SJSA1 (cell line): ENCODE measurements at regions not wholly inside any gene's neighbourhood (a gene's known extent, or its start where the extent isn't known, plus 50 kb on each side); places are given as distances from the start of the nearest gene placed in this dataset.

Experiments
- DNase-seq, 2 experiments: peaks; one replicate each; pipeline ENCODE4 v3.0.0-alpha.2; 2015 to 2020; ENCODE audit warnings: low spot score in 2 of 2, low read depth in 1 of 2
- H3K27ac ChIP-seq: fragments of 250-450 bp; sonication (Bioruptor Pico); 2 replicates; pipeline ENCODE4 v1.5.1; 2020; ENCODE audit warnings: mild to moderate bottlenecking, moderate library complexity
- H3K27me3 ChIP-seq: fragments of 250-450 bp; sonication (Bioruptor Pico); replicated peaks from 2 replicates; pipeline ENCODE4 v1.5.1; 2020; ENCODE audit warnings: mild to moderate bottlenecking, moderate library complexity
- H3K36me3 ChIP-seq: fragments of 250-450 bp; sonication (Bioruptor Pico); 2 replicates; pipeline ENCODE4 v1.5.1; 2020; ENCODE audit warnings: mild to moderate bottlenecking
- H3K4me1 ChIP-seq: fragments of 250-450 bp; sonication (Bioruptor Pico); replicated peaks from 2 replicates; pipeline ENCODE4 v1.6.1; 2021; ENCODE audit warnings: mild to moderate bottlenecking
- H3K4me3 ChIP-seq: fragments of 250-450 bp; sonication (Bioruptor Pico); 2 replicates; pipeline ENCODE4 v1.5.1; 2020; ENCODE audit warnings: mild to moderate bottlenecking
- H3K9me3 ChIP-seq: fragments of 250-450 bp; sonication (Bioruptor Pico); replicated peaks from 2 replicates; pipeline ENCODE4 v1.5.1; 2020; ENCODE audit warnings: mild to moderate bottlenecking

GRCh38 chr9:30677221-30677620 is 1707.2 kb upstream of the ACO1 start:
- no peaks in the 10 kb centered on the region for H3K4me1 ChIP-seq
- DNase-seq, result no peak
- H3K27me3 ChIP-seq, result no peaks in the 10 kb centered on the region
- H3K27ac ChIP-seq, result no peak overlapping the region
- H3K4me3 ChIP-seq, result no peak overlapping the region
- no peaks in the 10 kb centered on the region for H3K36me3 ChIP-seq
- no peaks in the 10 kb centered on the region for H3K9me3 ChIP-seq

- no peaks in the 10 kb centered on the region for H3K9me3 ChIP-seq
- H3K27me3 ChIP-seq, result no peaks in the 10 kb centered on the region
- H3K27ac ChIP-seq, result no peak overlapping the region
- no peaks in the 10 kb centered on the region for H3K4me1 ChIP-seq
- H3K36me3 ChIP-seq, result no peaks in the 10 kb centered on the region
- no peak overlapping the region for H3K4me3 ChIP-seq
- no peak for DNase-seq
Observed at GRCh38 chr9:30688801-30689200, 1695.6 kb upstream of the ACO1 start.

- Histone ChIP-seq H3K27me3 (no peaks in the 10 kb centered on the region), H3K4me1 (no peaks in the 10 kb centered on the region), H3K4me3 (no peak overlapping the region), H3K27ac (no peak overlapping the region), H3K36me3 (no peaks in the 10 kb centered on the region), H3K9me3 (no peaks in the 10 kb centered on the region)
- no peak for DNase-seq
Observed at GRCh38 chr9:30697958-30698357, 1686.5 kb upstream of the ACO1 start.

- H3K4me1 ChIP-seq, result no peaks in the 10 kb centered on the region
- H3K4me3 ChIP-seq, result no peak overlapping the region
Observed at GRCh38 chr9:30711591-30711990, 1672.9 kb upstream of the ACO1 start.

GRCh38 chr9:30713243-30713642 is 1671.2 kb upstream of the ACO1 start:
- no peaks in the 10 kb centered on the region for H3K9me3 ChIP-seq
- H3K36me3 ChIP-seq, result no peaks in the 10 kb centered on the region
- H3K4me1 ChIP-seq, result no peaks in the 10 kb centered on the region
- H3K27me3 ChIP-seq, result no peaks in the 10 kb centered on the region
- H3K4me3 ChIP-seq, result no peak overlapping the region
- no peak for DNase-seq
- H3K27ac ChIP-seq, result no peak overlapping the region

More at GRCh38 chr9:30711591-30711990, 1672.9 kb upstream of the ACO1 start:
- no peaks in the 10 kb centered on the region for H3K27me3 ChIP-seq
- H3K36me3 ChIP-seq, result no peaks in the 10 kb centered on the region
- DNase-seq, result no peak
- no peak overlapping the region for H3K27ac ChIP-seq
- no peaks in the 10 kb centered on the region for H3K9me3 ChIP-seq

GRCh38 chr9:30714389-30714788 is 1670.1 kb upstream of the ACO1 start:
- Histone ChIP-seq H3K36me3 (no peaks in the 10 kb centered on the region), H3K4me3 (no peak overlapping the region), H3K27me3 (no peaks in the 10 kb centered on the region), H3K9me3 (no peaks in the 10 kb centered on the region), H3K27ac (no peak overlapping the region), H3K4me1 (no peaks in the 10 kb centered on the region)
- DNase-seq, result no peak

GRCh38 chr9:30718483-30718882 is 1666.0 kb upstream of the ACO1 start:
- no peak overlapping the region for H3K27ac ChIP-seq

GRCh38 chr9:30722065-30722464 is 1662.4 kb upstream of the ACO1 start:
- Histone ChIP-seq H3K27ac (no peak overlapping the region), H3K27me3 (no peaks in the 10 kb centered on the region), H3K36me3 (no peaks in the 10 kb centered on the region), H3K4me1 (no peaks in the 10 kb centered on the region), H3K4me3 (no peak overlapping the region), H3K9me3 (no peaks in the 10 kb centered on the region)
- DNase-seq, result no peak

More at GRCh38 chr9:30718483-30718882, 1666.0 kb upstream of the ACO1 start:
- no peak for DNase-seq
- Histone ChIP-seq H3K4me1 (no peaks in the 10 kb centered on the region), H3K36me3 (no peaks in the 10 kb centered on the region), H3K4me3 (no peak overlapping the region), H3K9me3 (no peaks in the 10 kb centered on the region), H3K27me3 (no peaks in the 10 kb centered on the region)

GRCh38 chr9:30723656-30724055 is 1660.8 kb upstream of the ACO1 start:
- H3K4me1 ChIP-seq, result no peaks in the 10 kb centered on the region
- no peak for DNase-seq
- no peaks in the 10 kb centered on the region for H3K27me3 ChIP-seq
- H3K36me3 ChIP-seq, result no peaks in the 10 kb centered on the region
- H3K9me3 ChIP-seq, result no peaks in the 10 kb centered on the region
- H3K4me3 ChIP-seq, result no peak overlapping the region
- no peak overlapping the region for H3K27ac ChIP-seq

GRCh38 chr9:30732060-30732459 is 1652.4 kb upstream of the ACO1 start:
- no peak overlapping the region for H3K27ac ChIP-seq
- DNase-seq, result no peak
- H3K4me1 ChIP-seq, result no peaks in the 10 kb centered on the region
- H3K27me3 ChIP-seq, result no peaks in the 10 kb centered on the region
- H3K9me3 ChIP-seq, result no peaks in the 10 kb centered on the region
- H3K4me3 ChIP-seq, result no peak overlapping the region
- H3K36me3 ChIP-seq, result no peaks in the 10 kb centered on the region

- Histone ChIP-seq H3K9me3 (no peaks in the 10 kb centered on the region), H3K36me3 (no peaks in the 10 kb centered on the region), H3K4me3 (no peak overlapping the region), H3K4me1 (no peaks in the 10 kb centered on the region), H3K27me3 (no peaks in the 10 kb centered on the region), H3K27ac (no peak overlapping the region)
- DNase-seq, result no peak
Observed at GRCh38 chr9:30744871-30745270, 1639.6 kb upstream of the ACO1 start.

- Histone ChIP-seq H3K27ac (no peak overlapping the region), H3K27me3 (no peaks in the 10 kb centered on the region), H3K4me1 (no peaks in the 10 kb centered on the region), H3K36me3 (no peaks in the 10 kb centered on the region), H3K9me3 (no peaks in the 10 kb centered on the region), H3K4me3 (no peak overlapping the region)
- DNase-seq, result no peak
Observed at GRCh38 chr9:30746589-30746988, 1637.9 kb upstream of the ACO1 start.

- no peak overlapping the region for H3K4me3 ChIP-seq
- no peaks in the 10 kb centered on the region for H3K4me1 ChIP-seq
- H3K27me3 ChIP-seq, result no peaks in the 10 kb centered on the region
- H3K9me3 ChIP-seq, result no peaks in the 10 kb centered on the region
- H3K27ac ChIP-seq, result no peak overlapping the region
- no peak for DNase-seq
- H3K36me3 ChIP-seq, result no peaks in the 10 kb centered on the region
Observed at GRCh38 chr9:30757723-30758122, 1626.7 kb upstream of the ACO1 start.

GRCh38 chr9:30758726-30759446 is 1625.6 kb upstream of the ACO1 start:
- Histone ChIP-seq H3K27ac (no peak overlapping the region), H3K27me3 (no peaks in the 10 kb centered on the region), H3K4me1 (no peaks in the 10 kb centered on the region), H3K4me3 (no peak overlapping the region), H3K36me3 (no peaks in the 10 kb centered on the region), H3K9me3 (no peaks in the 10 kb centered on the region)
- DNase-seq, result no peak

- no peaks in the 10 kb centered on the region for H3K27me3 ChIP-seq
- H3K27ac ChIP-seq, result no peak overlapping the region
- H3K36me3 ChIP-seq, result no peaks in the 10 kb centered on the region
- no peaks in the 10 kb centered on the region for H3K9me3 ChIP-seq
- no peak for DNase-seq
- no peaks in the 10 kb centered on the region for H3K4me1 ChIP-seq
- no peak overlapping the region for H3K4me3 ChIP-seq
Observed at GRCh38 chr9:30765318-30765717, 1619.1 kb upstream of the ACO1 start.
